ENCODE measurements at regions not wholly inside any gene's neighbourhood (a gene's known extent, or its start where the extent isn't known, plus 50 kb on each side); places are given as distances from the start of the nearest gene placed in this dataset.
"Not testable (repeated sequence)": the region's sequence is repeated elsewhere in the genome, so short reads cannot be mapped to it uniquely, and the experiment has no call there.

DNA sequence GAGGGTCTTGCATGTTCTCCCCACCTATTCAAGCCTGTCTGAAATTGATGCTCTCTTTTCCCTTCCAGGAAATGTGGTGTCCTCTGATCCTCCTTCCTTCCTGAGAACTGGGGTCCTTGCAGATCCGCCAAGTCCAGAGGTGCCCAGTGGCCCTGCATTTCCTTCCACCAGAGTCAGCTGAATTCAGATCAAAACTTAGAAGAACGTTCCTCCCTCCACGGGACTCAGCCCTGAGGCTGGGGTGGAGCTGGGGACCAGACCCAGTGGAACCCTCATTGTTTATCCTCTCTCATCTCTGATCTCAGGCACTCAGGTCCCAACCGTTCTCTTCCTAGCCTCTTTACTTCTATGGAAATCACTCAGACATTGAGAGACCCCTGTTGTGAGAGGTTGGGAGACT is 477.3 kb downstream of the TSHZ3 start:
- DNase-seq (ENCODE audit: low spot score): no peak

- DNase-seq (ENCODE audit: low spot score): peak; percentile 1
These were observed 478.4 kb downstream of the TSHZ3 start for GRCh38 chr19:30870876-30871275.

DNA sequence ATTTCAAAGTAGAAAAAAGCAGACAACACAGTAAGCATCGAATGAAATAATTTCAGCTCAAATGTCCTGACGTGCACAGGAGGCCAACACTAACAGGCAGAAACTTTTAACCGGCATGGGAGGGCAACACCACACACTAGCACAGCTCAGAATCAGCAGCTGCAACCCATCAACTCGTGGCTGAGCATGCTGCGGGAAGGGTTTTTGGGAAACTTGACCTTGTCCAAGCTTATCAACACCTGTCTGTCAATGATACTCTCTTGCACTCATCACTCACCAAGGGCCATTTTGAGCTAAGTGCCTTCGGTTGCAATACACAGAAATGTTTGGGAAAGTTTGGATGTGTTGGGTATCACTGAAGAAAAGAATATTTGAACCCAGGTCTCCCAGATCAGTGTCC is 483.7 kb downstream of the TSHZ3 start:
- DNase-seq (ENCODE audit: low spot score): no peak

- DNase-seq (ENCODE audit: low spot score): no peak
These were observed 484.6 kb downstream of the TSHZ3 start for GRCh38 chr19:30864391-30865215.

GRCh38 chr19:30862876-30863275 is 486.4 kb downstream of the TSHZ3 start:
- DNase-seq (ENCODE audit: low spot score): no peak

- no peak for DNase-seq (ENCODE audit: low spot score)
These were observed 487.3 kb downstream of the TSHZ3 start for GRCh38 chr19:30861919-30862318.

DNA sequence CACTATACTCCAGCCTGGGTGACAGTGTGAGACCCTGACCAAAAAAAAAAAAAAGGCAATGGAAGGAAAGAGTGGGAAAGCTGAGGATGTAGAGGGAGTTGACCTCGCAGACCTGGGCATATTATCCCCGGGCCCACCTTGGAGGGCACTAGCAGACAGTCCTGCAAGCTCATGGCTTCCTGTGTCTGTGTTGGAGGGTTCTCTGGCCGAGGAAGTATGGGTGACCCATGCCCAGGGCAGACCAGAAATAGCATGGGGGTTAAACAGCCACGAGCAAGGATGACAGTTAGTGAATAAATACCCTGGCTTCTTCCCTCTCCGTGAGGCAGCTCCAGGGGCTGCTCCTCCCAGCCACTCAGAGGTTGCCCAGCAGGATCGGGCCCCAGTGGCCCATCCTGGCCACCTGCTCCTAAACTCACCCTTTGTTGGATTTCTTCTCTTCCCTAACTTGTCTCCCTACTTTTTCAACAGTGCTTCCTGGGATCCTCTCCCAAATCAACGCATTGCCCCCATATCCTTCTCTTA is 485.8 kb downstream of the ZNF536 start:
- no peak for DNase-seq (ENCODE audit: low spot score)

DNA sequence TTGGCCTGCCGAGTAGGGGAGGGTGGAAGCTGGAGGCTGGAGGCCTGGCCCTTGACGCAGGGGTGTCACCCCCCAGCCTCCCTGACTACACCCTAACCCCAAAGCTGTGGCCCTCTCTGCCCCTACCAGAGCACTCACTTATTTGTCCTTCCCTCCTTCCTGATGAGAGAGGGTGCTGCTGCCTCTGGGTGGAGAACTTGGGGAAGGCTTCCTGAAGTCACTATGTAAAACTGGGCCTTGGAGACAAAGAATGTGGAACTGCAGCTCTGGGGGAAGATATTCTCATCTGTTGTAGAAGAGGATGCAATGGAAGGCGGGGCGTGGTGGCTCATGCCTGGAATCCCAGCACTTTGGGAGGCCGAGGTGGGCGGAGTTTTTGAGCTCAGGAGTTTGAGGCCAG is 485.2 kb downstream of the ZNF536 start:
- DNase-seq (ENCODE audit: low spot score): no peak

GRCh38 chr19:30856786-30857185 is 484.6 kb downstream of the ZNF536 start:
- DNase-seq (ENCODE audit: low spot score): no peak

DNA sequence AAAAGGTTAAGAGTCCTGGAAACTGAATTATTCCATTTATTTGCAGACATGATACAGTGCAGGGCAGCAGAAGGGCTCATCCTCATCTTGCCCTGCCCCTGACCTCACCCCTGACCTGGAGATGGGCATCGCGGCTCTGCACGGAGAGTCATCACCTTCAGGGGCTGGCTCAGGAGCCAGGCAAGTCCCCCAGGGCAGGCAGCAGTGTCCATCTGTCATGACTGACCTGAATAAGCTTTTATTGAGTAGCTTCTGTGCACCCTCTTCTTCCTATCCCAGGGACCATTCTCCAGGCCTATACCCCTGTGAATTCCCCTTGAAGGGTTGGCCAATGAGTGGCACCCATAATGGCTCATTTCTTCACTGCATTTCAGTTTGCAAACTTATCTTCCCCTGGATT is 484.2 kb downstream of the ZNF536 start:
- no peak for DNase-seq (ENCODE audit: low spot score)

DNA sequence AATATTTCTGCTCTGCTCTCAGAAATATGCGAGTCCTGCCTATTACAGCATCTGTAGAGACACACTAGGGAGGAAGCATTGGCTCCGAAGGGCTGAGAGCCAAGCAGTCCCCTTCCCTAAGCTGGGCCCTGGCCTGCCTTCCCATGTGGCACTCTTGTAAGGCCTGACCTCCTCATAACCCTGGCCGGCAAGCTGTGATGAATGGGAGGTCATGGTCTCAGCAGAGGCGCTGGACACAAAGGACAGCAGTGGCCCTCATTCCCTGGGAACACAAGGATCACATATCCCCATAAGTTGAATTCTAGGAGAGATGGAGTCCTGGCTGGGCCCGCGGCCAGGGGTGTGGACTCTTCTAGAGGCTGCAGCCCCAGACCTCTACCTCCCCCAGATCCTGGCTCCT is 483.3 kb downstream of the ZNF536 start:
- DNase-seq (ENCODE audit: low spot score): no peak

DNA sequence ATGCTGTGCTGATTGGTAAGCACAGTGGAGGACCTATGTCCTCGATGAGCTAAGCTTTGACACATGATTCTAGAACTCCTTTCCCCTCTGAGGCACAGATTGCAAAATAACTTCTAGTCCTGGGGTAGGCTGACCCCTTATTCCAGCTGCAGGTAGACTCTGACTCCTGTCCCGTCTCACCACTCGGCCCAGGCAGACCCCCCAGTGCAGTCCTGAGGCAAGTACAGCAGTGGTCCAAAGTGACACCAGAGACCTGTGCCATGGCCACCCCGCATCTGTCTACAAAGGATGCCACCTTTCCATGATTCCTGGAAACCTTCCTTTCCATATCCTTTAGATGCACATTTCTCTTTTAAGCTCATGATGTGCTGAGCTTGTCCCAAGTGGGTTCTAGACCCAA is 482.5 kb downstream of the ZNF536 start:
- DNase-seq (ENCODE audit: low spot score): no peak

DNA sequence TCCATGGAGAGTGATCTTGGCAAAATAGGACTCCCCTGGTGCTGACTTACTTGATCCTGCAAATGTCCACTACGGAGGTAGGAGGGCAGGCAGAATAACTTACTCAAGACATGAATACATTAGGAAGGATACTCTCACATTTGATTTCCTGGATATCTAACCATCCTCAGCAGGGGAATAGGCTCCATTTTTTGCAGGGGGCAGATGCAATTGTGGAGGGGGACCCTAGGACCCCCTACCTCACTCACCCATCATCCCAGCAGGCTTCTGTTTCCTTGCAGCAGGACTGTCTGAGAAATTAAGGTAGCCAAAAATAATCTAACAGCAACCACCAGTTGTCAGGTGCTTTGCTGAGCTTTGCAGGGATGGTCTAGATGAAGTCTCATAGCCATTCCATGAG is 482.0 kb downstream of the ZNF536 start:
- no peak for DNase-seq (ENCODE audit: low spot score)

- DNase-seq (ENCODE audit: low spot score): no peak
These were observed 480.9 kb downstream of the ZNF536 start for GRCh38 chr19:30853036-30853435.

- DNase-seq (ENCODE audit: low spot score): no peak
These were observed 480.0 kb downstream of the ZNF536 start for GRCh38 chr19:30852168-30852567.

GRCh38 chr19:30851646-30852045 is 479.5 kb downstream of the ZNF536 start:
- no peak for DNase-seq (ENCODE audit: low spot score)

GRCh38 chr19:30848636-30849425 is 476.6 kb downstream of the ZNF536 start:
- DNase-seq (ENCODE audit: low spot score): no peak

GRCh38 chr19:30846102-30846501 is 473.9 kb downstream of the ZNF536 start:
- DNase-seq (ENCODE audit: low spot score): no peak

GRCh38 chr19:30842926-30843325 is 470.7 kb downstream of the ZNF536 start:
- no peak for DNase-seq (ENCODE audit: low spot score)

DNA sequence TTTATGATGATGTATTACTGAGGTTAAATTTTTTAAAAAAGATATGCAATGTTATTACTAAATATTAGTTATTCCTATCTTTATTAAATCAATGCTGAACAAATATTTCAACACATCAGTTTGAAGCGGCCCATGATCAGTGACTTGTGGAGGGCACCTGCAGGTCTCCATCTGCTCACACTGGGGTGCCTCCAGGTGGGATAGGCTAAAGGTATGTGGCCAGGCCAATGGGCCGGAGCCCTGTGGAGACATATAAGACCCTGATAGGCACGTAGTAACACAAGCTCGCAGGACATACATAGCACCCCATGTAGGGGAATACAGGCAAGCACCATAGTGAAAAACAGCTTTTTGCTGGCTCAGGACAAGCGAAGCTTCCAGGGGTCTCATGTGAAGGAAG is 469.8 kb downstream of the ZNF536 start:
- DNase-seq (ENCODE audit: low spot score): no peak

GRCh38 chr19:30830875-30831274 is 458.7 kb downstream of the ZNF536 start:
- no peak for DNase-seq (ENCODE audit: low spot score)

DNA sequence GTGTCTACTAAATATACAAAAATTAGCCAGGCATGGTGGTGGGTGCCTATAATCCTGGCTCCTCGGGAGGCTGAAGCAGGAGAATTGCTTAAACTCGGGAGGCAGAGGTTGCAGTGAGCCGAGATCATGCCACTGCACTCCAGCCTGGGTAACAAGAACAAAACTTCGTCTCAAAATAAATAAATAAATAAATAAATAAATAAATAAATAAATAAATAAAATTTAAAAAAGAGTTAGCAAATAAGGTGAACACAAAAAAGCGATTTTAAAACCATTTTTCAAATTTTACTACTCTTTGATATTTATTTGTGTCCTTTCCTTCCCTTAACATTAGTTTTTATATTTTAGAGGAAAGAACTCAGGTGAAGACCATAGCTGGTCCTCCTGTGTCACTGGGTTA is 453.3 kb downstream of the ZNF536 start:
- DNase-seq (ENCODE audit: low spot score): not testable (repeated sequence)

- no peak for DNase-seq (ENCODE audit: low spot score)
These were observed 452.6 kb downstream of the ZNF536 start for GRCh38 chr19:30824809-30825208.
